HepG2 (cell line): ENCODE measurements at regions not wholly inside any gene's neighbourhood (a gene's known extent, or its start where the extent isn't known, plus 50 kb on each side); places are given as distances from the start of the nearest gene placed in this dataset.
A peak's percentile ranks its signal among the peaks of the same experiment; 100 is the strongest.

Experiments
- MBD4 ChIP-seq: IDR thresholded peaks from 2 replicates; pipeline ENCODE4 v1.6.1; 2012; ENCODE audit warnings: low read length, inconsistent platforms, borderline replicate concordance
- NFYB ChIP-seq: sonication (generic); formaldehyde crosslinking; IDR thresholded peaks from 2 replicates; pipeline ENCODE4 v1.4.0; 2020; ENCODE audit warnings: missing genetic modification reagents
- ZNF256 ChIP-seq: sonication (generic); formaldehyde crosslinking; conservative IDR thresholded peaks from 2 replicates; pipeline ENCODE4 v1.4.0; 2020; ENCODE audit warnings: missing genetic modification reagents
- TF ChIP-seq, protein P1 (sequence below): sonication (generic); formaldehyde crosslinking; IDR thresholded peaks from 2 replicates; pipeline ENCODE4 v1.4.0; 2020; ENCODE audit warnings: missing genetic modification reagents
- TF ChIP-seq, protein P2 (sequence below): sonication (generic); formaldehyde crosslinking; IDR thresholded peaks from 2 replicates; pipeline ENCODE4 v1.5.0; 2020; ENCODE audit warnings: mild to moderate bottlenecking, missing genetic modification reagents, moderate library complexity
- TF ChIP-seq, protein P3 (sequence below): IDR thresholded peaks from 2 replicates; pipeline ENCODE4 v1.6.1; 2012; ENCODE audit warnings: low read length, improper control_type of control experiment

- TF ChIP-seq, protein P1, sequence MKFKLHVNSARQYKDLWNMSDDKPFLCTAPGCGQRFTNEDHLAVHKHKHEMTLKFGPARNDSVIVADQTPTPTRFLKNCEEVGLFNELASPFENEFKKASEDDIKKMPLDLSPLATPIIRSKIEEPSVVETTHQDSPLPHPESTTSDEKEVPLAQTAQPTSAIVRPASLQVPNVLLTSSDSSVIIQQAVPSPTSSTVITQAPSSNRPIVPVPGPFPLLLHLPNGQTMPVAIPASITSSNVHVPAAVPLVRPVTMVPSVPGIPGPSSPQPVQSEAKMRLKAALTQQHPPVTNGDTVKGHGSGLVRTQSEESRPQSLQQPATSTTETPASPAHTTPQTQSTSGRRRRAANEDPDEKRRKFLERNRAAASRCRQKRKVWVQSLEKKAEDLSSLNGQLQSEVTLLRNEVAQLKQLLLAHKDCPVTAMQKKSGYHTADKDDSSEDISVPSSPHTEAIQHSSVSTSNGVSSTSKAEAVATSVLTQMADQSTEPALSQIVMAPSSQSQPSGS (CRISPR knock-in tag), result 0 out of 2 replicates have a peak, but pooled peaks have one; percentile 17
- TF ChIP-seq MBD4 (no peak), ZNF256 (CRISPR knock-in tag) (no peak), NFYB (CRISPR knock-in tag) (no peak)
- TF ChIP-seq, protein P2, sequence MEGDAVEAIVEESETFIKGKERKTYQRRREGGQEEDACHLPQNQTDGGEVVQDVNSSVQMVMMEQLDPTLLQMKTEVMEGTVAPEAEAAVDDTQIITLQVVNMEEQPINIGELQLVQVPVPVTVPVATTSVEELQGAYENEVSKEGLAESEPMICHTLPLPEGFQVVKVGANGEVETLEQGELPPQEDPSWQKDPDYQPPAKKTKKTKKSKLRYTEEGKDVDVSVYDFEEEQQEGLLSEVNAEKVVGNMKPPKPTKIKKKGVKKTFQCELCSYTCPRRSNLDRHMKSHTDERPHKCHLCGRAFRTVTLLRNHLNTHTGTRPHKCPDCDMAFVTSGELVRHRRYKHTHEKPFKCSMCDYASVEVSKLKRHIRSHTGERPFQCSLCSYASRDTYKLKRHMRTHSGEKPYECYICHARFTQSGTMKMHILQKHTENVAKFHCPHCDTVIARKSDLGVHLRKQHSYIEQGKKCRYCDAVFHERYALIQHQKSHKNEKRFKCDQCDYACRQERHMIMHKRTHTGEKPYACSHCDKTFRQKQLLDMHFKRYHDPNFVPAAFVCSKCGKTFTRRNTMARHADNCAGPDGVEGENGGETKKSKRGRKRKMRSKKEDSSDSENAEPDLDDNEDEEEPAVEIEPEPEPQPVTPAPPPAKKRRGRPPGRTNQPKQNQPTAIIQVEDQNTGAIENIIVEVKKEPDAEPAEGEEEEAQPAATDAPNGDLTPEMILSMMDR (CRISPR knock-in tag), result no peak
- TF ChIP-seq, protein P3, sequence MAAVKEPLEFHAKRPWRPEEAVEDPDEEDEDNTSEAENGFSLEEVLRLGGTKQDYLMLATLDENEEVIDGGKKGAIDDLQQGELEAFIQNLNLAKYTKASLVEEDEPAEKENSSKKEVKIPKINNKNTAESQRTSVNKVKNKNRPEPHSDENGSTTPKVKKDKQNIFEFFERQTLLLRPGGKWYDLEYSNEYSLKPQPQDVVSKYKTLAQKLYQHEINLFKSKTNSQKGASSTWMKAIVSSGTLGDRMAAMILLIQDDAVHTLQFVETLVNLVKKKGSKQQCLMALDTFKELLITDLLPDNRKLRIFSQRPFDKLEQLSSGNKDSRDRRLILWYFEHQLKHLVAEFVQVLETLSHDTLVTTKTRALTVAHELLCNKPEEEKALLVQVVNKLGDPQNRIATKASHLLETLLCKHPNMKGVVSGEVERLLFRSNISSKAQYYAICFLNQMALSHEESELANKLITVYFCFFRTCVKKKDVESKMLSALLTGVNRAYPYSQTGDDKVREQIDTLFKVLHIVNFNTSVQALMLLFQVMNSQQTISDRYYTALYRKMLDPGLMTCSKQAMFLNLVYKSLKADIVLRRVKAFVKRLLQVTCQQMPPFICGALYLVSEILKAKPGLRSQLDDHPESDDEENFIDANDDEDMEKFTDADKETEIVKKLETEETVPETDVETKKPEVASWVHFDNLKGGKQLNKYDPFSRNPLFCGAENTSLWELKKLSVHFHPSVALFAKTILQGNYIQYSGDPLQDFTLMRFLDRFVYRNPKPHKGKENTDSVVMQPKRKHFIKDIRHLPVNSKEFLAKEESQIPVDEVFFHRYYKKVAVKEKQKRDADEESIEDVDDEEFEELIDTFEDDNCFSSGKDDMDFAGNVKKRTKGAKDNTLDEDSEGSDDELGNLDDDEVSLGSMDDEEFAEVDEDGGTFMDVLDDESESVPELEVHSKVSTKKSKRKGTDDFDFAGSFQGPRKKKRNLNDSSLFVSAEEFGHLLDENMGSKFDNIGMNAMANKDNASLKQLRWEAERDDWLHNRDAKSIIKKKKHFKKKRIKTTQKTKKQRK, result no peak
Measured at GRCh38 chr14:81655423-81656314, 122.0 kb upstream of the SEL1L start.
